Spleen (tissue), 7 donors: ENCODE measurements at regions not wholly inside any gene's neighbourhood (a gene's known extent, or its start where the extent isn't known, plus 50 kb on each side); places are given as distances from the start of the nearest gene placed in this dataset.

Experiments used
- CTCF ChIP-seq, 11 experiments: fragments of 200-600 bp in 7 of 11; fragments of 450-650 bp in 4 of 11; sonication (generic) in 4 of 11; IDR thresholded peaks in 8 of 11; conservative IDR thresholded peaks in 3 of 11; 1 replicate in 7 of 11; 2 replicates in 4 of 11; pipeline versions ENCODE4 v1.4.0 to v1.8.0; 2016 to 2021; ENCODE audit warnings: antibody characterized with exemption in 11 of 11, inconsistent platforms in 4 of 11, mild to moderate bottlenecking in 1 of 11
- POLR2A ChIP-seq, 3 donors: fragments of 450-650 bp; IDR thresholded peaks; one replicate each; pipeline ENCODE4 v1.5.1; 2017; ENCODE audit warnings: antibody characterized with exemption in 3 of 3, mild to moderate bottlenecking in 1 of 3
- POLR2AphosphoS5 ChIP-seq, 3 donors: sonication (generic); formaldehyde crosslinking; IDR thresholded peaks; one replicate each; pipeline ENCODE4 v1.5.1; 2017; ENCODE audit warnings: antibody characterized with exemption in 3 of 3
- donor health status: DM: no; HTN: no; CAD: no; lungs with moderate emphysema.
- donor health status: DM: no; HTN: no; CAD: no.
- donor health status: DM: no; HTN: no; CAD: no.

GRCh38 chr9:1269533-1270315 lies 219.6 kb downstream of the DMRT2 start:
- TF ChIP-seq POLR2AphosphoS5 (IDR thresholded peaks at IDR 0.05) (no peak), CTCF (IDR thresholded peaks at IDR 0.05 in 8 of 11, conservative IDR thresholded peaks at IDR 0.05 in 3 of 11) (no peak), POLR2A (IDR thresholded peaks at IDR 0.05) (no peak)
